A673 (cell line): ENCODE measurements at regions not wholly inside any gene's neighbourhood (a gene's known extent, or its start where the extent isn't known, plus 50 kb on each side); places are given as distances from the start of the nearest gene placed in this dataset.

Source experiments
- BruUV-seq: library from RNA; stranded (reverse); fragments of 400-500 nt; replicated peaks from 2 replicates; lab custom pipeline; 2021; lab: Mats Ljungman, UMichigan
- CTCF ChIA-PET: fragments of 300-600 bp; sonication (Branson Sonifier 250); formaldehyde crosslinking; loops from one replicate; lab custom pipeline; 2022; ENCODE audit warnings: antibody characterized with exemption; lab: Charles Lee
- POLR2A ChIA-PET: fragments of 300-600 bp; sonication (Branson Sonifier 250); formaldehyde crosslinking; loops from one replicate; lab custom pipeline; 2022; ENCODE audit warnings: antibody characterized with exemption; ENCODE audit not compliant: low non-redundant PET; lab: Charles Lee
- DNase-seq: peaks from one replicate; pipeline ENCODE4 v3.0.0-alpha.2; 2015; ENCODE audit warnings: low spot score
- H3K27ac ChIP-seq: fragments of 200-600 bp; sonication (generic); 2 replicates; pipeline ENCODE4 v1.5.1; 2016; ENCODE audit warnings: mixed run types, low read depth, mild to moderate bottlenecking, mixed read lengths, antibody characterized with exemption, low read length; ENCODE audit not compliant: poor library complexity, severe bottlenecking
- H3K27me3 ChIP-seq: fragments of 200-600 bp; sonication (generic); replicated peaks from 2 replicates; pipeline ENCODE4 v1.6.1; 2017; ENCODE audit warnings: mixed run types, low read depth, mild to moderate bottlenecking, mixed read lengths, antibody characterized with exemption, low read length; ENCODE audit not compliant: insufficient read depth, poor library complexity
- H3K36me3 ChIP-seq: fragments of 200-600 bp; sonication (generic); 2 replicates; pipeline ENCODE4 v1.6.1; 2016; ENCODE audit warnings: mixed run types, mild to moderate bottlenecking, mixed read lengths, antibody characterized with exemption, low read length; ENCODE audit not compliant: insufficient read depth, poor library complexity, severe bottlenecking
- H3K4me1 ChIP-seq: fragments of 200-600 bp; sonication (generic); 2 replicates; pipeline ENCODE4 v1.6.1; 2017; ENCODE audit warnings: mixed run types, mild to moderate bottlenecking, mixed read lengths, antibody characterized with exemption, low read length; ENCODE audit not compliant: insufficient read depth, poor library complexity, severe bottlenecking
- H3K4me3 ChIP-seq: fragments of 200-600 bp; sonication (generic); 2 replicates; pipeline ENCODE4 v1.5.1; 2016; ENCODE audit warnings: low read depth, mixed run types, mild to moderate bottlenecking, mixed read lengths, low read length; ENCODE audit not compliant: poor library complexity, severe bottlenecking
- H3K9me3 ChIP-seq: fragments of 200-600 bp; sonication (generic); 2 replicates; pipeline ENCODE4 v1.6.1; 2016; ENCODE audit warnings: mixed run types, low read depth, mild to moderate bottlenecking, mixed read lengths, antibody characterized with exemption, low read length; ENCODE audit not compliant: poor library complexity, severe bottlenecking
- EZH2 ChIP-seq: fragments of 200-600 bp; sonication (generic); IDR thresholded peaks from 2 replicates; pipeline ENCODE4 v1.6.1; 2017; ENCODE audit warnings: borderline replicate concordance, low read depth, mild to moderate bottlenecking, mixed read lengths, antibody characterized with exemption, low read length; ENCODE audit not compliant: poor library complexity, severe bottlenecking
- intact Hi-C: fragments of 100-400 bp; cut with micrococcal nuclease; formaldehyde crosslinking; loops from one replicate; pipeline ENCODE4 v1.10.0; 2022; ENCODE audit not compliant: unreplicated experiment
- TF ChIP-seq, protein P1 (sequence below): fragments of 300-800, 200-600 bp; sonication (generic); conservative IDR thresholded peaks from 2 replicates; pipeline ENCODE4 v1.5.1; 2017; ENCODE audit warnings: low read depth, mild to moderate bottlenecking, antibody characterized with exemption, low read length, moderate library complexity, mixed read lengths

DNA sequence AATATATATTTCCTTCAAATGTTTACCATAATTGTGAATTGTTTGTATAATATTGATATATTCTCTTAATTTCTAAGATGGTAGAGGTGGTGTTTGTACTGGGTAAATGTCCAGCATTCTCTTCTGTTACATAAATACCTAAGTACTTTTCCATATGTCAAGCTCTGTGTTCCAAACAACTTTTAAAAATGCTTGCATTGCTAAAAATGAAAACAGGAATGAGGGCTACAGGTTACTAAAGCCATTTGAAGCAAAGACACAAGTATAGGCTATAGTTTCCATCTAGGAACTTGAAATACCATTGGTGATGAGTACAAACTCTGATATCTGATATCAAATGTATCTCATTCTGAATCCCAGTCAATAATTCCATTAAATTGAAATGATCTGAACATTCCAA, 233.6 kb upstream of the SORCS1 start:
- Histone ChIP-seq H3K9me3 (no peaks in the 10 kb centered on the region), H3K36me3 (no peaks in the 10 kb centered on the region), H3K4me1 (no peaks in the 10 kb centered on the region), H3K27ac (no peak overlapping the region), H3K27me3 (no peaks in the 10 kb centered on the region), H3K4me3 (no peak overlapping the region)
- no TSS peak for BruUV-seq
- ChIA-PET POLR2A (no interaction called here), CTCF (no interaction called here)
- TF ChIP-seq EZH2, result no peak
- TF ChIP-seq, protein P1, sequence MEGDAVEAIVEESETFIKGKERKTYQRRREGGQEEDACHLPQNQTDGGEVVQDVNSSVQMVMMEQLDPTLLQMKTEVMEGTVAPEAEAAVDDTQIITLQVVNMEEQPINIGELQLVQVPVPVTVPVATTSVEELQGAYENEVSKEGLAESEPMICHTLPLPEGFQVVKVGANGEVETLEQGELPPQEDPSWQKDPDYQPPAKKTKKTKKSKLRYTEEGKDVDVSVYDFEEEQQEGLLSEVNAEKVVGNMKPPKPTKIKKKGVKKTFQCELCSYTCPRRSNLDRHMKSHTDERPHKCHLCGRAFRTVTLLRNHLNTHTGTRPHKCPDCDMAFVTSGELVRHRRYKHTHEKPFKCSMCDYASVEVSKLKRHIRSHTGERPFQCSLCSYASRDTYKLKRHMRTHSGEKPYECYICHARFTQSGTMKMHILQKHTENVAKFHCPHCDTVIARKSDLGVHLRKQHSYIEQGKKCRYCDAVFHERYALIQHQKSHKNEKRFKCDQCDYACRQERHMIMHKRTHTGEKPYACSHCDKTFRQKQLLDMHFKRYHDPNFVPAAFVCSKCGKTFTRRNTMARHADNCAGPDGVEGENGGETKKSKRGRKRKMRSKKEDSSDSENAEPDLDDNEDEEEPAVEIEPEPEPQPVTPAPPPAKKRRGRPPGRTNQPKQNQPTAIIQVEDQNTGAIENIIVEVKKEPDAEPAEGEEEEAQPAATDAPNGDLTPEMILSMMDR, result no peak
- intact Hi-C loops, result no loop called here
- no peak for DNase-seq

DNA sequence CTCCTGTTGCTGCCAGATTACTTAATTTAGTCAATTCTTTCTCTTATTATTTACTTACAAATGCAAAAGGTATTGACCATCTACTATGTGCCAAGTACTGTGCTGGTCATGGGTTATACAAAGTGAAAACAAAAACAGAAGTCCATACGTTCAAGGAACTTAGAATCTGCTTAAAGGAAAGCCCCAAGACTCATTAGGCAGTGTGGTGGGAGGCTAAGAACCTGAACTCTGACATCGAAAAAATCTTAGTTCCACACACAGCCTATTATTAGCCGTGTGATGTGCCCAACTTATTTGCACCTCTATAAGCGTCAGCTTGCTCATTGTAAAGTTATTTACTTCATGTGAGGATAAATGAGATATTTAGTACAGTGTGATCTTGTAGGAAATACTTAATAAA, 227.4 kb upstream of the SORCS1 start:
- Histone ChIP-seq H3K9me3 (no peaks in the 10 kb centered on the region), H3K4me1 (no peaks in the 10 kb centered on the region), H3K4me3 (no peak overlapping the region), H3K27ac (no peak overlapping the region), H3K36me3 (no peaks in the 10 kb centered on the region), H3K27me3 (no peaks in the 10 kb centered on the region)
- DNase-seq, result no peak
- ChIA-PET POLR2A (no interaction called here), CTCF (no interaction called here)
- TF ChIP-seq EZH2, result no peak
- TF ChIP-seq, protein P1, result no peak
- no TSS peak for BruUV-seq
- intact Hi-C loops, result no loop called here

DNA sequence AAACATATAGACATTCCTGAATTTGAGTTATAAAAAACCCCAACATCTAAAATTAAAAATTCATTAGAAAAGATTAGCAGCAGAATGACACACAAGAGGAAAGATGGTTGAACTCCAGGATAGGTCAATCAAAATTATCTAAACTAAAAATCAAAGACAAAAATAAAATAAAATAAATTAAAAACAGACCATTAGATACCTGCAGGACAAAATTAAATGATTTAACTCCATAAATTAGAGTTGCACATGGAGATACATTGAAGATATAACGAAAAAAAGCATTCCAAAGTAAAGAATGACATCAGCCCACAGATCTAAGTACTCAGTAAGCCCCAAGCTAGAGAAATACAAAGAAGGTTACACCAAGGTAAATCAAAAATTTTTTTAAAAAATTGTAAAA, 226.1 kb upstream of the SORCS1 start:
- TF ChIP-seq, protein P1, result no peak
- no peak for TF ChIP-seq EZH2
- no peaks in the 10 kb centered on the region for H3K36me3 ChIP-seq
- no peak overlapping the region for H3K27ac ChIP-seq
- intact Hi-C loops, result no loop called here
- POLR2A ChIA-PET, result no interaction called here
- no peaks in the 10 kb centered on the region for H3K27me3 ChIP-seq
- H3K4me1 ChIP-seq, result no peaks in the 10 kb centered on the region
- CTCF ChIA-PET, result no interaction called here
- no TSS peak for BruUV-seq
- H3K9me3 ChIP-seq, result no peaks in the 10 kb centered on the region
- no peak for DNase-seq
- no peak overlapping the region for H3K4me3 ChIP-seq
